K562 (cell line): ENCODE measurements at regions not wholly inside any gene's neighbourhood (a gene's known extent, or its start where the extent isn't known, plus 50 kb on each side); places are given as distances from the start of the nearest gene placed in this dataset.

Experiments used
- ARNT ChIP-seq, 2 experiments: fragments of 450-650 bp; IDR thresholded peaks; 2 replicates each; pipeline ENCODE4 v1.6.1; 2016; ENCODE audit warnings: mild to moderate bottlenecking in 1 of 2
- CTCF ChIP-seq, 3 experiments: IDR thresholded peaks in 2 of 3; conservative IDR thresholded peaks in 1 of 3; 2 replicates each; pipeline ENCODE4 v1.5.1; 2011 to 2012; ENCODE audit warnings: low read length in 3 of 3, mild to moderate bottlenecking in 3 of 3, control low read depth in 2 of 3, improper control_type of control experiment in 1 of 3, inconsistent platforms in 1 of 3, low read depth in 1 of 3, mixed read lengths in 1 of 3, moderate library complexity in 1 of 3; ENCODE audit not compliant: insufficient read depth in 2 of 3
- ESRRA ChIP-seq: fragments of 450-650 bp; IDR thresholded peaks from 2 replicates; pipeline ENCODE4 v1.6.1; 2014; ENCODE audit warnings: low read depth, mild to moderate bottlenecking, moderate library complexity, borderline replicate concordance
- GABPA ChIP-seq: fragments of 200-800 bp; sonication (Bioruptor generic); conservative IDR thresholded peaks from 2 replicates; pipeline ENCODE4 v1.6.1; 2016; ENCODE audit warnings: low read depth, missing genetic modification characterization, missing compliant biosample characterization
- RAD21 ChIP-seq, 2 experiments: fragments of 250-450 bp in 1 of 2; fragments of 450-650 bp in 1 of 2; sonication (Bioruptor Pico) in 1 of 2; formaldehyde crosslinking in 1 of 2; IDR thresholded peaks in 1 of 2; conservative IDR thresholded peaks in 1 of 2; 2 replicates each; pipeline versions ENCODE4 v1.4.0 to v1.8.0; 2020 to 2022; ENCODE audit warnings: mild to moderate bottlenecking in 2 of 2, moderate library complexity in 1 of 2
- TEAD2 ChIP-seq: fragments of 450-650 bp; IDR thresholded peaks from 2 replicates; pipeline ENCODE4 v1.6.1; 2016; ENCODE audit warnings: missing genetic modification characterization, control low read depth, missing compliant biosample characterization
- YY1 ChIP-seq, 3 experiments: IDR thresholded peaks; 2 replicates each; pipeline ENCODE4 v1.6.1; 2011; ENCODE audit warnings: low read length in 2 of 3, mild to moderate bottlenecking in 2 of 3, moderate library complexity in 2 of 3, borderline replicate concordance in 1 of 3, control low read depth in 1 of 3, low read depth in 1 of 3; ENCODE audit not compliant: insufficient read depth in 3 of 3, insufficient replicate concordance in 2 of 3, control insufficient read depth in 1 of 3, insufficient read length in 1 of 3; ENCODE audit errors: extremely low read depth in 1 of 3
- ZNF121 ChIP-seq: sonication (generic); formaldehyde crosslinking; conservative IDR thresholded peaks from 2 replicates; pipeline ENCODE4 v1.8.0; 2022; ENCODE audit warnings: missing genetic modification reagents
- ZNF263 ChIP-seq: sonication (generic); formaldehyde crosslinking; IDR thresholded peaks from 2 replicates; pipeline ENCODE4 v1.8.0; 2022; ENCODE audit warnings: mild to moderate bottlenecking, missing genetic modification reagents, borderline replicate concordance
- TF ChIP-seq, protein P1 (sequence below): fragments of 450-650 bp; IDR thresholded peaks from 2 replicates; pipeline ENCODE4 v1.6.1; 2016
- TF ChIP-seq, protein P2 (sequence below): sonication (generic); formaldehyde crosslinking; IDR thresholded peaks from 2 replicates; pipeline ENCODE4 v1.9.0; 2022; ENCODE audit warnings: mild to moderate bottlenecking, missing genetic modification reagents
- TF ChIP-seq, protein P3 (sequence below): fragments of 250-450 bp; sonication (Bioruptor Pico); IDR thresholded peaks from 2 replicates; pipeline ENCODE4 v1.4.0; 2020; ENCODE audit warnings: mild to moderate bottlenecking

DNA sequence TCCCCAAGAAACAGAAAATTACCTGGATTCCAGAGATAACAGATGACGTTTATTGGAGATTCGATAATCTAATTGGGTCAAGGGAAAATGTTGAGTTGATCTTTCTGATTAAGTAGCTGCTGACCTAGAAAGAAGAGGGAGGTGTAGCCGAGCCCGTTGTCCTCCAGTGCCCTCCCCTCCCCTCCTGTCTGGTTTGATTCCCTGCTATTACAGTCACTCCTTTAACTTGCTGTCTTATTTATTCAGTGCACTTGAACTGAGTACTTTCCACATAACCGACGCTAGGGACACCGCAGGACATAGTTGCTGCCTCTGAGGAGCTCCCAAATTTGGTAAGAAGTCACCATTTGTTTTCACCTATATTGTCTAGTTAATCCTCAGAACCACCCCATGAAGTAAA is 103.7 kb downstream of the AQP9 start:
- TF ChIP-seq, protein P1, sequence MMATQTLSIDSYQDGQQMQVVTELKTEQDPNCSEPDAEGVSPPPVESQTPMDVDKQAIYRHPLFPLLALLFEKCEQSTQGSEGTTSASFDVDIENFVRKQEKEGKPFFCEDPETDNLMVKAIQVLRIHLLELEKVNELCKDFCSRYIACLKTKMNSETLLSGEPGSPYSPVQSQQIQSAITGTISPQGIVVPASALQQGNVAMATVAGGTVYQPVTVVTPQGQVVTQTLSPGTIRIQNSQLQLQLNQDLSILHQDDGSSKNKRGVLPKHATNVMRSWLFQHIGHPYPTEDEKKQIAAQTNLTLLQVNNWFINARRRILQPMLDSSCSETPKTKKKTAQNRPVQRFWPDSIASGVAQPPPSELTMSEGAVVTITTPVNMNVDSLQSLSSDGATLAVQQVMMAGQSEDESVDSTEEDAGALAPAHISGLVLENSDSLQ = no peak
- TF ChIP-seq YY1 (IDR thresholded peaks at IDR 0.05; ENCODE audit: borderline replicate concordance in 1 of 3, control insufficient read depth in 1 of 3, extremely low read depth in 1 of 3, insufficient read depth in 3 of 3, insufficient read length in 1 of 3, insufficient replicate concordance in 2 of 3, low read depth in 1 of 3, low read length in 2 of 3) (no peak), ARNT (IDR thresholded peaks at IDR 0.05) (no peak), TEAD2 (no peak), ZNF121 (CRISPR knock-in tag) (no peak), GABPA (tag) (no peak), RAD21 (CRISPR knock-in tag; conservative IDR thresholded peaks at IDR 0.05 in 1 of 2, IDR thresholded peaks at IDR 0.05 in 1 of 2) (peak; percentile 16 to 19; a peak in 2 of 4 replicates), ESRRA (no peak), CTCF (IDR thresholded peaks at IDR 0.05 in 2 of 3, conservative IDR thresholded peaks at IDR 0.05 in 1 of 3; ENCODE audit: insufficient read depth in 2 of 3, low read depth in 1 of 3, low read length in 3 of 3) (peak; percentile 28 to 41 (median 34); a peak in 4 of 6 replicates), ZNF263 (no peak)
- TF ChIP-seq, protein P2, sequence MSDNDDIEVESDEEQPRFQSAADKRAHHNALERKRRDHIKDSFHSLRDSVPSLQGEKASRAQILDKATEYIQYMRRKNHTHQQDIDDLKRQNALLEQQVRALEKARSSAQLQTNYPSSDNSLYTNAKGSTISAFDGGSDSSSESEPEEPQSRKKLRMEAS (CRISPR knock-in tag) = no peak
- TF ChIP-seq, protein P3, sequence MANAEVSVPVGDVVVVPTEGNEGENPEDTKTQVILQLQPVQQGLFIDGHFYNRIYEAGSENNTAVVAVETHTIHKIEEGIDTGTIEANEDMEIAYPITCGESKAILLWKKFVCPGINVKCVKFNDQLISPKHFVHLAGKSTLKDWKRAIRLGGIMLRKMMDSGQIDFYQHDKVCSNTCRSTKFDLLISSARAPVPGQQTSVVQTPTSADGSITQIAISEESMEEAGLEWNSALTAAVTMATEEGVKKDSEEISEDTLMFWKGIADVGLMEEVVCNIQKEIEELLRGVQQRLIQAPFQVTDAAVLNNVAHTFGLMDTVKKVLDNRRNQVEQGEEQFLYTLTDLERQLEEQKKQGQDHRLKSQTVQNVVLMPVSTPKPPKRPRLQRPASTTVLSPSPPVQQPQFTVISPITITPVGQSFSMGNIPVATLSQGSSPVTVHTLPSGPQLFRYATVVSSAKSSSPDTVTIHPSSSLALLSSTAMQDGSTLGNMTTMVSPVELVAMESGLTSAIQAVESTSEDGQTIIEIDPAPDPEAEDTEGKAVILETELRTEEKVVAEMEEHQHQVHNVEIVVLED (CRISPR knock-in tag) = no peak
